Fibroblast of the aortic adventitia (primary cell): ENCODE measurements at regions not wholly inside any gene's neighbourhood (a gene's known extent, or its start where the extent isn't known, plus 50 kb on each side); places are given as distances from the start of the nearest gene placed in this dataset.

Source experiments
- DNase-seq: peaks from one replicate; pipeline ENCODE4 v3.0.0-alpha.2; 2010; ENCODE audit warnings: low read depth
- H3K4me3 ChIP-seq: 2 replicates; pipeline ENCODE4 v1.5.1; 2011; ENCODE audit warnings: low read depth, mild to moderate bottlenecking, control low read depth, low read length, moderate library complexity
- CTCF ChIP-seq: IDR thresholded peaks from 2 replicates; pipeline ENCODE4 v1.5.1; 2011; ENCODE audit warnings: mild to moderate bottlenecking, low read length, control low read depth, inconsistent platforms; ENCODE audit not compliant: insufficient read depth

GRCh38 chr3:72246685-72247084 is 461.7 kb upstream of the PROK2 start:
- no peak for TF ChIP-seq CTCF
- DNase-seq, result no peak
- H3K4me3 ChIP-seq, result no peak overlapping the region

- H3K4me3 ChIP-seq, result no peak overlapping the region
- no peak for TF ChIP-seq CTCF
- DNase-seq, result no peak
Observed at GRCh38 chr3:72245183-72245811, 460.3 kb upstream of the PROK2 start.

GRCh38 chr3:72244396-72244795 is 459.4 kb upstream of the PROK2 start:
- TF ChIP-seq CTCF, result no peak
- no peak overlapping the region for H3K4me3 ChIP-seq
- DNase-seq, result no peak

GRCh38 chr3:72242326-72242725 is 457.4 kb upstream of the PROK2 start:
- no peak overlapping the region for H3K4me3 ChIP-seq
- no peak for DNase-seq
- no peak for TF ChIP-seq CTCF

- H3K4me3 ChIP-seq, result no peak overlapping the region
- TF ChIP-seq CTCF, result no peak
- DNase-seq, result no peak
Observed at GRCh38 chr3:72241525-72241924, 456.6 kb upstream of the PROK2 start.

- H3K4me3 ChIP-seq, result no peak overlapping the region
- no peak for DNase-seq
- no peak for TF ChIP-seq CTCF
Observed at GRCh38 chr3:72240531-72240930, 455.6 kb upstream of the PROK2 start.

- H3K4me3 ChIP-seq, result no peak overlapping the region
- TF ChIP-seq CTCF, result no peak
- DNase-seq, result no peak
Observed at GRCh38 chr3:72238801-72239200, 453.9 kb upstream of the PROK2 start.
